HG03439 (cell line): ENCODE measurements at regions not wholly inside any gene's neighbourhood (a gene's known extent, or its start where the extent isn't known, plus 50 kb on each side); places are given as distances from the start of the nearest gene placed in this dataset.
"Not testable (repeated sequence)": the region's sequence is repeated elsewhere in the genome, so short reads cannot be mapped to it uniquely, and the experiment has no call there.

Experiments
- ATAC-seq: cut with Tn5 transposase; IDR thresholded peaks from one replicate; pipeline ENCODE4 v1.9.1; 2021; ENCODE audit warnings: mild to moderate bottlenecking, moderate library complexity; ENCODE audit not compliant: unreplicated experiment

GRCh38 chrX:87924619-87925018 is 407.0 kb downstream of the KLHL4 start:
- ATAC-seq: no peak

DNA sequence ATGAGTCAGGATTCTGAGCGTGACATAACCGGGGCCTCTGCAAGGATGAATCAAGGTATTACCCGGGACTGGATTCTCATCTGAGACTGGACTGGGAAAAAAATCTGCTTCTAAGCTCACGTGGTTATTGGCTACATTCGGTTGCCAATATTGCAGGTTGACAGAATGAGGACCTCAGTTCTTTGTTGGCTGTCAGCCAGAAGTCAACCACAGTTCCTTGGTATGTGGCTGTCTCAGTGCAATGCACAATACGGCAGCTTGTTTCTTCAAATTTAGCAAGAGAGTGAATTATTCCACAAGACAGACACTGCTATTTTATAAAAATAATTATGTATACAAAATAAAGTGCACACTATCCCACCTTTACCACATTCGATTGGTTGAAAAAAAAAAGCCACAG is 424.2 kb downstream of the KLHL4 start:
- no peak for ATAC-seq

DNA sequence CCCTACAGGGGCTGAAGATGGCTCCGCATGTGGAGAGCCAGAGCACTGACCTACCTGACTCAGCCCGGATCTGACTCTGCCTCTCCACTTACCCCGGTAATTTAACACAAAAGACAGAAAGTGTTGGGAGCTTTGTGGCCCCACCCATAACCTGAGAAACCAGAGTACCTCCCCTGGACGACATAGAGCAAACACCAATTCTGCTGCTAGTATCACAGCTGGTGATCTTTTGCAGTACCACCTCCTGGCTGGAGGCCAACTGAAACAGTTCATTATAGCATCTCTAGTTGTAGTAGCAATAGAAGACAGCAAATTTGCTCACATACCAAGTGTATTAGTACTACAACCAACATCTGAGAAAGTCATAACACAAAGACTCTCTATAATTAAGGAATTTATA is 443.9 kb downstream of the KLHL4 start:
- no peak for ATAC-seq

GRCh38 chrX:87968118-87968517 is 450.5 kb downstream of the KLHL4 start:
- ATAC-seq: no peak

GRCh38 chrX:87972121-87972520 is 454.5 kb downstream of the KLHL4 start:
- ATAC-seq: not testable (repeated sequence)

GRCh38 chrX:87975365-87975764 is 457.8 kb downstream of the KLHL4 start:
- no peak for ATAC-seq

GRCh38 chrX:88007873-88008272 is 490.3 kb downstream of the KLHL4 start:
- not testable (repeated sequence) for ATAC-seq

GRCh38 chrX:88024022-88024421 is 506.4 kb downstream of the KLHL4 start:
- ATAC-seq: no peak

- ATAC-seq: no peak
Observed at GRCh38 chrX:88072339-88073030, 554.9 kb downstream of the KLHL4 start.

DNA sequence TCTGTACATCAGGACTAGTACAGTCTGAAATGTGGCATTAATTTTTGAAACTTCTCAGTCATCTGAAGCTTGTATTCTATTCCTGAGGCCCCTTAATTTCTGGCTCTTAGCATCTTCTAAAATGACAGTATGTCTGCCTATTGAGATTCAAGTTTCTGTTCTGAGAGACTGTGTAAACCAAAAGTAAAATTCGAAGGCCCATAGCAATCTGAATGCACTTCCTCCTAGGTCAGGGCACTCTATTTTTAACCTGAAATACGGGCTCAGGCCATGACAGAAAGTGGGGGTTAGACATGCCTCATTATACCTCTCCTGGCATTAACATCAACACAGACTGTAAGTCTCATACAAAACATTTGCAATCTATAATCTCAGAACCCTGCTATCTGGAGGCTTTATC is 584.4 kb downstream of the KLHL4 start:
- ATAC-seq: no peak

DNA sequence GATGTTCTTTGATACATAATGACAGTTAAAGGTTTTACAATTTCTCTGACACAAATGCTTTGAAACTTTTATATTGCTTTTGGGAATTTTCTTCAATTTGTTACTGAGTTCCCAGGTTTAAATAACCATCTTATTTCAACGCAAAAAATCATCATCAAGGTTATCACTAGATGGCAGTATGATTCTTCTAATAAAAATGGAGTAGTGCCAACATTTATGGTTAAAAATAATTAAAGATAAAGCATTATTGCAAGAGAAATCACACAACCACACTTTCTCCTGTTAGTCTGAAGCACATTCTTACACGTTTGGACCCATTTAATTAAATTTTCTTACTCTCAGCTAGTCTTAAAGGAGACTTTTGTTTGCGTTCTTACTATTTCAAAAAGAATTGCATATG is 611.3 kb upstream of the CPXCR1 start:
- no peak for ATAC-seq

- ATAC-seq: no peak
Observed at GRCh38 chrX:88136328-88136727, 610.7 kb upstream of the CPXCR1 start.

- no peak for ATAC-seq
Observed at GRCh38 chrX:88146577-88146976, 600.4 kb upstream of the CPXCR1 start.

DNA sequence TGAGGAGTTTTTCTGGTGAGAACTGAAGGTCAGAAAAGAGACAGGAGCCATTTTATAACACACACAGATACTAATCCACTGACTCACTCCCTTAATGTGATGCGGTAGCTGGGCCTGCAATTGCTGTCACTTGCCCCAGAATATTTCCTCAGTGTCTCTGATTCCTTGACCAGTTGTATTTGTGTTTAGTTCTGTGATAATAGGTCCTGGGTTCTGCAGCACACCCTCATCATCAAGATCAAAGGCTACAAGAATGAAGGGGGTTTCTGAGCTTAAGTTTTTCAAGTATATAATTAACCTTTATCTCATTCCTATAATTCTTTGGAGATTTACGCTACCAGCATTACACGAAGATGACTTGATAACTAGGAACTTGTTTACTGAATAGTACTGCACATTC is 576.5 kb upstream of the CPXCR1 start:
- ATAC-seq: no peak

GRCh38 chrX:88173932-88174440 is 573.0 kb upstream of the CPXCR1 start:
- not testable (repeated sequence) for ATAC-seq

GRCh38 chrX:88202149-88202548 is 544.9 kb upstream of the CPXCR1 start:
- no peak for ATAC-seq

DNA sequence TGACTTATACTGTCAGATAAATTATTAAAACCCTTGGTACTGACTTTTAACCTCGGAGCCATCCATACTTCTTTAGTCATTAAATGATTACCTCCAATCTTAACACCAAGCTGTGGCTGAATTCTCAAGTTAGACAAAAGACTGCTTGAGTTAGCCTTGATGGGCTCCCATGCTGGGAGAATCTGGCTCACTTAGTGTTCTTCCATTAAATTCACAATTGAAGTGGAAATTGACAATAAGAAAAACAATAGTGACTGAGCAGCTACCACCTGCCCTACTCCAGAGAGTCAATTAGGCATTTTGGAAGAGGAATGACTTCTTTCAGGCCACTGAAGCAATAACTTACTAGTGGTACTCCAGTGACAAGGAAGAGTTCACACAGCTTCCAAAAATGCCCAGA is 503.0 kb upstream of the CPXCR1 start:
- ATAC-seq: no peak

- ATAC-seq: no peak
Observed at GRCh38 chrX:88284844-88285243, 462.2 kb upstream of the CPXCR1 start.

DNA sequence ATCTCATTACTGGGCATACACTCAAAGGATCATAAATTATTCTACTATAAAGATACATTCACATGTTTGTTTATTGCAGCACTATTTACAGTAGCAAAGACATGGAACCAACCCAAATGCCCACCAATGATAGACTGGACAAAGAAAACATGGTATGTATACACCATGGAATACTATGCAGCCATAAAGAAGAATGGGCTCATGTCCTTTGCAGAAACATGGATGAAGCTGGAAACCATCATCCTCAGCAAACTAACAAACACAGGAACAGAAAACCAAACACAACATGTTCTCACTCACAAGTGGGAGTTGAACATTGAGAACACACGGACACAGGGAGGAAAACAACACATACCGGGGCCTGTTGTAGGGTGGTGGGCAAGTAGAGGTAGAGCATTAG is 433.1 kb upstream of the CPXCR1 start:
- ATAC-seq: not testable (repeated sequence)

DNA sequence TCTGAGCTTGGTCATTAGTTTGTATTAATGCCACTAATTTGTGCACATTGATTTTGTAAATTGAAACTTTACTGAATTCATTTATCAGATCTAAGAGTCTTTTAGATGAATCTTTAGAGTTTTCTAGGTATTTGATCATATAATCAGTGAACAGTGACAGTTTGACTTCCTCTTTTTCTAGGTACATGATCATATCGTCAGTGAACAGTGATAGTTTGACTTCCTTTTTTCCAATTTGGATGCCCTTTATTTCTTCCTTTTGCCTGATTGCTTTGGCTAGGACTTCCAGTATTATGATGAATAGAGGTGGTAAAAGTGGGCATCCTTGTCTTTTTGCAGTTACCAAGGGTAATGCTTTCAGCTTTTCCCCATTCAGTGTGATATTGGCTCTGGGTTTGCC is 421.4 kb upstream of the CPXCR1 start:
- no peak for ATAC-seq

- no peak for ATAC-seq
Observed at GRCh38 chrX:88355252-88355651, 391.8 kb upstream of the CPXCR1 start.

DNA sequence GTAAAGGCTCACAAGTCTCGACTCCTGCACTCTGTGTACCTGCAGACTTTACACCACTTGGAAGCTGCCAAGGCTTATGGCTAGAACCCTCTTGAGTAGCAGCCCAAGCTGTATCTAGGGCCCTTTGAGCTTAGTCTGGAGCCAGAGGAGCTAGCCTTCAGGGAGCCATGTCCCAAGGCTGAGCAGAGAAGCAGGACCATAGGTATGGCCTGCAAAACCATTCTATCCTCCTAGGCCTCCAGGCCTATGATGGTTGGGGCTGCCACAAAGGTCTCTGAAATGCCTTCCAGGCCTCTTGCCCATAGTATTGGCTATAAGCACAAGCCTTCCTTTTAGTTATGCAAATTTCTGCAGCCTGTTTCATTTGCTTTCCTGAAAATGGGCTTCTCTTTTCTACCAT is 380.7 kb upstream of the CPXCR1 start:
- no peak for ATAC-seq

- ATAC-seq: no peak
Observed at GRCh38 chrX:88378406-88378805, 368.6 kb upstream of the CPXCR1 start.
